Ishikawa (cell line): ENCODE measurements at regions not wholly inside any gene's neighbourhood (a gene's known extent, or its start where the extent isn't known, plus 50 kb on each side); places are given as distances from the start of the nearest gene placed in this dataset.

ENCODE experiments used
- CREB1 ChIP-seq: IDR thresholded peaks from 2 replicates; pipeline ENCODE4 v1.6.1; 2012; ENCODE audit warnings: low read depth
- EGR1 ChIP-seq: IDR thresholded peaks from 2 replicates; pipeline ENCODE4 v1.6.1; 2012
- EP300 ChIP-seq: IDR thresholded peaks from 2 replicates; pipeline ENCODE4 v1.6.1; 2012; ENCODE audit warnings: borderline replicate concordance
- RAD21 ChIP-seq: IDR thresholded peaks from 2 replicates; pipeline ENCODE4 v1.6.1; 2012; ENCODE audit warnings: low read depth
- TAF1 ChIP-seq: IDR thresholded peaks from 2 replicates; pipeline ENCODE4 v1.6.1; 2012; ENCODE audit warnings: low read depth, mild to moderate bottlenecking
- TCF12 ChIP-seq: IDR thresholded peaks from 2 replicates; pipeline ENCODE4 v1.6.1; 2012; ENCODE audit warnings: low read depth
- YY1 ChIP-seq: IDR thresholded peaks from 2 replicates; pipeline ENCODE4 v1.6.1; 2012; ENCODE audit warnings: low read depth
- TF ChIP-seq, protein P1 (sequence below): IDR thresholded peaks from 2 replicates; pipeline ENCODE4 v1.6.1; 2012; ENCODE audit warnings: low read depth, mild to moderate bottlenecking

DNA sequence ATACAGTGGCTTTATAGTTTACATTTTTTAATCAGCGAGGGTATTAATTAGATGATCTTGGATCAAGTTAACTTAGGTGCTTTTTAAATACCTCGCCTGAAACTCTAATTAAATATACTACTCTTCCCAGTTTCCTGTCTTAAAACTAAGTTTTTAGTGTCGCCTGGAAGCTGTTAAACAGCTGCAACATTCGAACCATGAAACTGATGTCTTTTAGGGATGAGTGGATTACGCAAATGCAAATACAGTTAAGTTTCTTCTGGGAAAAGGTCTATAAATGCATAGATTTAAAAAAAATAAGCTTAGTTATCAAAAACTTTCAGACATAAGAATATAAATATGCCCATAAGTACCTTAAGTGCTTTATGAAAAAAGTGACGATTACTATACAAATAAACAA lies 228.3 kb downstream of the PTPRC start:
- TF ChIP-seq, protein P1, sequence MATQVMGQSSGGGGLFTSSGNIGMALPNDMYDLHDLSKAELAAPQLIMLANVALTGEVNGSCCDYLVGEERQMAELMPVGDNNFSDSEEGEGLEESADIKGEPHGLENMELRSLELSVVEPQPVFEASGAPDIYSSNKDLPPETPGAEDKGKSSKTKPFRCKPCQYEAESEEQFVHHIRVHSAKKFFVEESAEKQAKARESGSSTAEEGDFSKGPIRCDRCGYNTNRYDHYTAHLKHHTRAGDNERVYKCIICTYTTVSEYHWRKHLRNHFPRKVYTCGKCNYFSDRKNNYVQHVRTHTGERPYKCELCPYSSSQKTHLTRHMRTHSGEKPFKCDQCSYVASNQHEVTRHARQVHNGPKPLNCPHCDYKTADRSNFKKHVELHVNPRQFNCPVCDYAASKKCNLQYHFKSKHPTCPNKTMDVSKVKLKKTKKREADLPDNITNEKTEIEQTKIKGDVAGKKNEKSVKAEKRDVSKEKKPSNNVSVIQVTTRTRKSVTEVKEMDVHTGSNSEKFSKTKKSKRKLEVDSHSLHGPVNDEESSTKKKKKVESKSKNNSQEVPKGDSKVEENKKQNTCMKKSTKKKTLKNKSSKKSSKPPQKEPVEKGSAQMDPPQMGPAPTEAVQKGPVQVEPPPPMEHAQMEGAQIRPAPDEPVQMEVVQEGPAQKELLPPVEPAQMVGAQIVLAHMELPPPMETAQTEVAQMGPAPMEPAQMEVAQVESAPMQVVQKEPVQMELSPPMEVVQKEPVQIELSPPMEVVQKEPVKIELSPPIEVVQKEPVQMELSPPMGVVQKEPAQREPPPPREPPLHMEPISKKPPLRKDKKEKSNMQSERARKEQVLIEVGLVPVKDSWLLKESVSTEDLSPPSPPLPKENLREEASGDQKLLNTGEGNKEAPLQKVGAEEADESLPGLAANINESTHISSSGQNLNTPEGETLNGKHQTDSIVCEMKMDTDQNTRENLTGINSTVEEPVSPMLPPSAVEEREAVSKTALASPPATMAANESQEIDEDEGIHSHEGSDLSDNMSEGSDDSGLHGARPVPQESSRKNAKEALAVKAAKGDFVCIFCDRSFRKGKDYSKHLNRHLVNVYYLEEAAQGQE, result no peak
- no peak for TF ChIP-seq CREB1
- TF ChIP-seq EP300, result no peak
- no peak for TF ChIP-seq EGR1
- TF ChIP-seq TAF1, result no peak
- no peak for TF ChIP-seq RAD21
- TF ChIP-seq TCF12, result no peak
- TF ChIP-seq YY1, result no peak
